Mesenchymal stem cell (in vitro differentiated cells and primary cell): ENCODE measurements at regions not wholly inside any gene's neighbourhood (a gene's known extent, or its start where the extent isn't known, plus 50 kb on each side); places are given as distances from the start of the nearest gene placed in this dataset.

ENCODE experiments used
- DNase-seq: peaks from one replicate; pipeline ENCODE4 v3.0.0-alpha.2; 2013
- H2AFZ ChIP-seq: one replicate; pipeline ENCODE4 v1.6.1; 2013; ENCODE audit warnings: low read depth, mild to moderate bottlenecking, control low read depth, inconsistent platforms, low read length, moderate library complexity
- H2AK5ac ChIP-seq: 2 replicates; pipeline ENCODE4 v1.6.1; 2013; ENCODE audit warnings: low read length, moderate library complexity, mild to moderate bottlenecking, inconsistent platforms; ENCODE audit not compliant: severe bottlenecking
- H2BK120ac ChIP-seq: one replicate; pipeline ENCODE4 v1.6.1; 2013; ENCODE audit warnings: low read depth, mild to moderate bottlenecking, inconsistent platforms, low read length, moderate library complexity
- H2BK12ac ChIP-seq, 2 experiments: one replicate each; pipeline ENCODE4 v1.6.1; 2013; ENCODE audit warnings: inconsistent platforms in 2 of 2, low read length in 2 of 2, mild to moderate bottlenecking in 2 of 2, moderate library complexity in 2 of 2, control low read depth in 1 of 2
- H2BK15ac ChIP-seq: one replicate; pipeline ENCODE4 v1.6.1; 2013; ENCODE audit warnings: mild to moderate bottlenecking, low read depth, inconsistent platforms; ENCODE audit not compliant: poor library complexity, severe bottlenecking
- H2BK5ac ChIP-seq: 2 replicates; pipeline ENCODE4 v1.6.1; 2013; ENCODE audit warnings: low read depth, mild to moderate bottlenecking, low read length, control low read depth, inconsistent platforms; ENCODE audit not compliant: poor library complexity, severe bottlenecking
- H3K14ac ChIP-seq, 2 experiments: one replicate each; pipeline ENCODE4 v1.6.1; 2013; ENCODE audit warnings: inconsistent platforms in 2 of 2, low read length in 2 of 2, control low read depth in 1 of 2, mild to moderate bottlenecking in 1 of 2, moderate library complexity in 1 of 2
- H3K18ac ChIP-seq, 2 experiments: one replicate each; pipeline ENCODE4 v1.6.1; 2013; ENCODE audit warnings: inconsistent platforms in 2 of 2, low read length in 2 of 2, control low read depth in 1 of 2, low read depth in 1 of 2, mild to moderate bottlenecking in 1 of 2
- H3K23ac ChIP-seq, 2 experiments: one replicate each; pipeline ENCODE4 v1.6.1; 2013; ENCODE audit warnings: inconsistent platforms in 2 of 2, low read length in 2 of 2, mild to moderate bottlenecking in 2 of 2, moderate library complexity in 2 of 2, control low read depth in 1 of 2
- H3K27ac ChIP-seq: 2 replicates; pipeline ENCODE4 v1.5.1; 2013; ENCODE audit warnings: mild to moderate bottlenecking, moderate library complexity, low read length, control low read depth, inconsistent platforms; ENCODE audit not compliant: poor library complexity, severe bottlenecking
- H3K27me3 ChIP-seq, 2 experiments: 2 replicates each; pipeline versions ENCODE4 v1.6.1 to v1.7.0; 2013; ENCODE audit warnings: low read length in 2 of 2, mild to moderate bottlenecking in 2 of 2, moderate library complexity in 2 of 2, control low read depth in 1 of 2, inconsistent platforms in 1 of 2; ENCODE audit not compliant: control insufficient read depth in 1 of 2, insufficient read depth in 1 of 2
- H3K36me3 ChIP-seq, 2 experiments: 2 replicates each; pipeline versions ENCODE4 v1.6.1 to v1.7.0; 2013; ENCODE audit warnings: low read length in 2 of 2, control low read depth in 1 of 2, inconsistent platforms in 1 of 2, low read depth in 1 of 2, mild to moderate bottlenecking in 1 of 2; ENCODE audit not compliant: insufficient read depth in 2 of 2, control insufficient read depth in 1 of 2
- H3K4ac ChIP-seq, 2 experiments: one replicate each; pipeline ENCODE4 v1.6.1; 2013; ENCODE audit warnings: inconsistent platforms in 2 of 2, low read length in 2 of 2, mild to moderate bottlenecking in 2 of 2, moderate library complexity in 2 of 2, control low read depth in 1 of 2, low read depth in 1 of 2
- H3K4me1 ChIP-seq: 2 replicates; pipeline ENCODE4 v1.6.1; 2013; ENCODE audit warnings: low read depth, low read length, control low read depth; ENCODE audit not compliant: control insufficient read depth, insufficient read depth
- H3K4me2 ChIP-seq: 2 replicates; pipeline ENCODE4 v1.6.1; 2013; ENCODE audit warnings: low read length, mild to moderate bottlenecking, inconsistent platforms; ENCODE audit not compliant: poor library complexity, severe bottlenecking
- H3K4me3 ChIP-seq, 2 experiments: 2 replicates each; pipeline versions ENCODE4 v1.5.1 to v1.7.0; 2013; ENCODE audit warnings: low read length in 2 of 2, mild to moderate bottlenecking in 2 of 2, control low read depth in 1 of 2, low read depth in 1 of 2; ENCODE audit not compliant: insufficient read depth in 1 of 2
- H3K79me1 ChIP-seq: replicated peaks from 2 replicates; pipeline ENCODE4 v1.6.1; 2013; ENCODE audit warnings: mild to moderate bottlenecking, control low read depth, low read length, inconsistent platforms; ENCODE audit not compliant: poor library complexity, severe bottlenecking
- H3K9ac ChIP-seq: 2 replicates; pipeline ENCODE4 v1.7.0; 2013; ENCODE audit warnings: mild to moderate bottlenecking, low read length, moderate library complexity
- H3K9me3 ChIP-seq: 2 replicates; pipeline ENCODE4 v1.7.0; 2013; ENCODE audit warnings: mild to moderate bottlenecking, low read length; ENCODE audit not compliant: control insufficient read depth
- H4K8ac ChIP-seq: one replicate; pipeline ENCODE4 v1.6.1; 2013; ENCODE audit warnings: inconsistent platforms, mild to moderate bottlenecking, low read length, moderate library complexity
- H4K91ac ChIP-seq: one replicate; pipeline ENCODE4 v1.6.1; 2013; ENCODE audit warnings: mild to moderate bottlenecking, low read length, inconsistent platforms
- WGBS: methylation state at CpG from one replicate; pipeline ENCODE4 v1.1.7; 2013; ENCODE audit warnings: mixed read lengths; 5-methylcytosine and 5-hydroxymethylcytosine counted together

GRCh38 chr4:23028875-23029274 is 336.1 kb downstream of the GBA3 start:
- no peak overlapping the region for H3K14ac ChIP-seq
- H3K4ac ChIP-seq: no peak overlapping the region
- no peaks in the 10 kb centered on the region for H3K9me3 ChIP-seq
- no peaks in the 10 kb centered on the region for H3K79me1 ChIP-seq
- no peak overlapping the region for H3K27ac ChIP-seq
- no peak overlapping the region for H3K23ac ChIP-seq
- H3K9ac ChIP-seq: no peak overlapping the region
- no peak overlapping the region for H2BK5ac ChIP-seq
- H2BK15ac ChIP-seq: no peak overlapping the region
- no peak overlapping the region for H3K4me2 ChIP-seq
- no peak overlapping the region for H4K91ac ChIP-seq
- H3K4me1 ChIP-seq: no peaks in the 10 kb centered on the region
- H4K8ac ChIP-seq: no peak overlapping the region
- no peak overlapping the region for H2AFZ ChIP-seq
- H3K27me3 ChIP-seq: no peaks in the 10 kb centered on the region
- no peaks in the 10 kb centered on the region for H3K36me3 ChIP-seq
- no peak overlapping the region for H2BK12ac ChIP-seq
- no peak overlapping the region for H3K4me3 ChIP-seq
- H2AK5ac ChIP-seq: no peak overlapping the region
- 71% methylated on average over 3 of the region's 3 CpGs for WGBS
- no peak overlapping the region for H2BK120ac ChIP-seq
- no peak for DNase-seq
- no peak overlapping the region for H3K18ac ChIP-seq

GRCh38 chr4:23023666-23024065 is 330.9 kb downstream of the GBA3 start:
- Histone ChIP-seq H2AK5ac (no peak overlapping the region), H3K36me3 (no peaks in the 10 kb centered on the region), H2BK15ac (no peak overlapping the region), H4K8ac (no peak overlapping the region), H4K91ac (no peak overlapping the region), H3K9me3 (no peaks in the 10 kb centered on the region), H2BK5ac (no peak overlapping the region), H3K18ac (no peak overlapping the region), H3K4me2 (no peak overlapping the region), H2BK120ac (no peak overlapping the region), H3K79me1 (no peaks in the 10 kb centered on the region), H3K27me3 (no peaks in the 10 kb centered on the region), H3K4me1 (no peaks in the 10 kb centered on the region), H2AFZ (no peak overlapping the region), H3K4me3 (no peak overlapping the region), H3K14ac (no peak overlapping the region), H3K23ac (no peak overlapping the region), H3K4ac (no peak overlapping the region), H3K9ac (no peak overlapping the region), H2BK12ac (no peak overlapping the region), H3K27ac (no peak overlapping the region)
- no CpG with 5 or more reads among the region's 1 CpG for WGBS
- no peak for DNase-seq

- Histone ChIP-seq H2BK12ac (no peak overlapping the region), H2AK5ac (no peak overlapping the region), H3K36me3 (no peaks in the 10 kb centered on the region), H3K23ac (no peak overlapping the region), H3K4me1 (no peaks in the 10 kb centered on the region), H2BK120ac (no peak overlapping the region), H3K27me3 (no peaks in the 10 kb centered on the region), H3K14ac (no peak overlapping the region), H3K9me3 (no peaks in the 10 kb centered on the region), H3K9ac (no peak overlapping the region), H3K27ac (no peak overlapping the region), H2BK15ac (no peak overlapping the region), H3K4me2 (no peak overlapping the region), H2BK5ac (no peak overlapping the region), H3K79me1 (no peaks in the 10 kb centered on the region), H3K4me3 (no peak overlapping the region), H2AFZ (no peak overlapping the region), H4K91ac (no peak overlapping the region), H3K4ac (no peak overlapping the region), H3K18ac (no peak overlapping the region), H4K8ac (no peak overlapping the region)
- DNase-seq: peak; percentile 13
Observed at GRCh38 chr4:23023121-23023520, 330.4 kb downstream of the GBA3 start.

- Histone ChIP-seq H4K91ac (no peak overlapping the region), H2BK15ac (no peak overlapping the region), H3K4ac (no peak overlapping the region), H2BK5ac (no peak overlapping the region), H2BK120ac (no peak overlapping the region), H3K9me3 (no peaks in the 10 kb centered on the region), H2AK5ac (no peak overlapping the region), H3K18ac (no peak overlapping the region), H3K4me1 (no peaks in the 10 kb centered on the region), H3K27me3 (no peaks in the 10 kb centered on the region), H3K36me3 (no peaks in the 10 kb centered on the region), H3K14ac (no peak overlapping the region), H3K4me2 (no peak overlapping the region), H3K27ac (no peak overlapping the region), H2AFZ (no peak overlapping the region), H3K23ac (no peak overlapping the region), H3K9ac (no peak overlapping the region), H3K4me3 (no peak overlapping the region), H2BK12ac (no peak overlapping the region), H4K8ac (no peak overlapping the region), H3K79me1 (no peaks in the 10 kb centered on the region)
- peak; percentile 60 for DNase-seq
Observed at GRCh38 chr4:23022032-23022431, 329.3 kb downstream of the GBA3 start.
